Epithelial cell of proximal tubule (primary cell): ENCODE measurements at regions not wholly inside any gene's neighbourhood (a gene's known extent, or its start where the extent isn't known, plus 50 kb on each side); places are given as distances from the start of the nearest gene placed in this dataset.

Experiments used
- DNase-seq: peaks from one replicate; pipeline ENCODE4 v3.0.0-alpha.2; 2011; ENCODE audit warnings: low read depth
- H3K4me3 ChIP-seq: 2 replicates; pipeline ENCODE4 v1.5.1; 2011; ENCODE audit warnings: low read depth, mild to moderate bottlenecking, low read length
- CTCF ChIP-seq: conservative IDR thresholded peaks from 2 replicates; pipeline ENCODE4 v1.5.1; 2012; ENCODE audit warnings: low read depth, mild to moderate bottlenecking, low read length

GRCh38 chr2:144133936-144134665 is 385.8 kb downstream of the ZEB2 start:
- H3K4me3 ChIP-seq: no peak overlapping the region
- no peak for TF ChIP-seq CTCF
- no peak for DNase-seq

DNA sequence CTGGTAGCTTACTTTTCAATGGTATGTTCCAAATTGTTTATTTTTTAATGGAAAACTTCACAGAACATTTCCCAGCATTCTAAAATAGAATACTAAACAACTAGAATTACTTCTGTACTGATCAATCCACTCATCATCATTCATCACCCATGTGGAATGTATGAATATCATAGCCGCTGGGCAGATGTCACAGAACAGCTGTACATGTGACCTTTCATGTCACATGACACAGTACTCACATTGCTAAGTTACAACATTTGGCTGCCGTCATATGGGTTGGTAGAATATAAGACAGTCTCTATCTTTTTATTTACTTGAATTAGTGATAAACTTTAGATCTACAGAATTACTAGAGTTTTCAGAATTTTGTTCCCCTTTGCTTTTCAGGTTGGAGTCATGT is 387.6 kb downstream of the ZEB2 start:
- no peak overlapping the region for H3K4me3 ChIP-seq
- no peak for DNase-seq
- no peak for TF ChIP-seq CTCF

DNA sequence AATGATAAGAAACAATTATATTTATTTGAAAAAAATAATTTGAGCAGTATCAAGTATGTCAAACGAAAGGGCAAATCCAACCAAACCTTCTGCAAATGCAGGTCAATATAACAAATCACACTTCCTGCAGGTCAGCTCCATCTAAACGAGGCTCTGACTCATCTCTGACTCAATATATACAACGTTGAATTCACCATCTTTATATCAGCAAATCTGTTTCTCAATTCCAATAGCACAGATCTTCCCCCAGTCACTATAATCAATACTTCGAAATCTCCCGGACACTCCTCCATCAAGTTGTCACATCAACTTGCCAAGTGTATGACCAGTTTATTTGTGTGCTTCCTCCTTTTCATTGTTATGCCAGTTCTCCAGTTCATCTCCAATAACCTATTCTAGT is 388.9 kb downstream of the ZEB2 start:
- no peak for DNase-seq
- no peak overlapping the region for H3K4me3 ChIP-seq
- no peak for TF ChIP-seq CTCF

- no peak for TF ChIP-seq CTCF
- no peak for DNase-seq
- H3K4me3 ChIP-seq: no peak overlapping the region
Observed at GRCh38 chr2:144130551-144130950, 389.4 kb downstream of the ZEB2 start.

GRCh38 chr2:144128130-144128746 is 391.7 kb downstream of the ZEB2 start:
- TF ChIP-seq CTCF: no peak
- H3K4me3 ChIP-seq: no peak overlapping the region
- no peak for DNase-seq

GRCh38 chr2:144127693-144128092 is 392.2 kb downstream of the ZEB2 start:
- no peak for DNase-seq
- H3K4me3 ChIP-seq: no peak overlapping the region
- no peak for TF ChIP-seq CTCF

GRCh38 chr2:144126302-144126701 is 393.6 kb downstream of the ZEB2 start:
- DNase-seq: no peak
- no peak overlapping the region for H3K4me3 ChIP-seq
- no peak for TF ChIP-seq CTCF
